GM18519 (cell line): ENCODE measurements at regions not wholly inside any gene's neighbourhood (a gene's known extent, or its start where the extent isn't known, plus 50 kb on each side); places are given as distances from the start of the nearest gene placed in this dataset.
"Not testable (repeated sequence)": the region's sequence is repeated elsewhere in the genome, so short reads cannot be mapped to it uniquely, and the experiment has no call there.

Source experiments
- ATAC-seq: cut with Tn5 transposase; IDR thresholded peaks from one replicate; pipeline ENCODE4 v1.9.1; 2021; ENCODE audit warnings: mild to moderate bottlenecking, moderate library complexity; ENCODE audit not compliant: unreplicated experiment, low FRiP score

DNA sequence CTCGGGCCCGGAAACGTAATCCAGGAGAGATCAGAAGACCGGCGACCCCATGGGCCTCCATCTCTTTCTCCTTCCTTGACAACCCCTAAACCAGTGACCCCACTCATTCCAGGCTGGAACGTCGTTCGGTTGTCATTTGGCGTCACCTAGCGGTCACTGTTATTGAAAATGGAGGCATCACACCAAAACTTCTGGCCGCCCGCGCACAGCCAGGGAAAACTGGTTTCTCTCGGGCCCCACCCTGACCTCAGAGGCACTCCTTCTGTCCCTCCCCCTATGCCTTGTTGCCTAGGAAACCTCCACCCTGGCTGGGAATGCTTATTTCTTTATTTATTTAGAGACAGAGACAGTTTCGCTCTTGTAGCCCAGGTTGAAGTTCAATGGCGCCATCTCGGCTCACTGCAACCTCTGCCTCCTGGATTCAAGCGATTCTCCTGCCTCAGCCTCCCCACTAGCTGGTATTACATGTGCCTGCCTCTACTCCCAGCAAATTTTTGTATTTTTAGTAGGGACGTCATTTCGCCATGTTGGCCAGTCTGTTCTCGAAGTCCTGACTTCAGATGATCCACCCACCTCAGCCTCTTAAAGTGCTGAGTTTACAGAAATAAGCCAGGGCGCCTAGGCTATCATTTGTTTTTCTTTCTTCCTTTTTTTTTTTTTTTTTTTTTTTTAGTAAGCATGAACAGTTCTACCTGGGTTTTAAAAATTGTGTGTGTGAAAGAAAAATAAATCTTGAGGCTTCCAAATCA is 2144.1 kb upstream of the TPTE start:
- peak; percentile 60 for ATAC-seq

DNA sequence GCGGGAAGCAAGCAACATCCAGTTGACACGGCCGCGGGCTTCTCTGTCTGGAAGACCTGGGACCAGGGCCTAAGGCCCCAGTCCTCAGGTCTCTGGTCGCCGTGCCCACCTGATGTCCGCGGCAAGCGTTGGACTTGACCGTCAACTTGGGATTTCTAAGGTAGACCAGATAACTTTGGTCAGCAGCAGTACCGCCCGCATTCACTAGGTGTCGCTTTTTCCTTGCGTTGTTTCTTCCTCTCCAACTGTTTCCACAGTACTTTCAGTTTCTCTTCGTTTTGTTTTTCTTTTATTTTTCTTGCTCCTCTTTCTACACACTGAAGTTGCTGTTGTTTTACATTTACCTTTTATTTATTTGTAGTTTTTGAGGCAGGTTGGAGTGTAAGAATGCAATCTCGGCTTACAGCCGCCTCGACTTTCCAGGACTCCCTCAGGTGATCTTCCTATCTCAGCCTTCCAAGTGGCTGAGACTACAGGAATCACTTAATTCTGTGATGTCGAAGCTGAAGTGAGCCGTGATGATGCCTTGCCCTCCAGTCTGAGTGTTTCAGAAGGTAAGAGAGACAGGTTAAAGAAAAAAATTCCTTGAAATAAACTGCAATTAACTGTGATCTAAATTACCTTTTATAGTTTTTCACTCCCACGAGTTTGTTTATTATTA is 2140.8 kb upstream of the TPTE start:
- peak; percentile 40 for ATAC-seq

DNA sequence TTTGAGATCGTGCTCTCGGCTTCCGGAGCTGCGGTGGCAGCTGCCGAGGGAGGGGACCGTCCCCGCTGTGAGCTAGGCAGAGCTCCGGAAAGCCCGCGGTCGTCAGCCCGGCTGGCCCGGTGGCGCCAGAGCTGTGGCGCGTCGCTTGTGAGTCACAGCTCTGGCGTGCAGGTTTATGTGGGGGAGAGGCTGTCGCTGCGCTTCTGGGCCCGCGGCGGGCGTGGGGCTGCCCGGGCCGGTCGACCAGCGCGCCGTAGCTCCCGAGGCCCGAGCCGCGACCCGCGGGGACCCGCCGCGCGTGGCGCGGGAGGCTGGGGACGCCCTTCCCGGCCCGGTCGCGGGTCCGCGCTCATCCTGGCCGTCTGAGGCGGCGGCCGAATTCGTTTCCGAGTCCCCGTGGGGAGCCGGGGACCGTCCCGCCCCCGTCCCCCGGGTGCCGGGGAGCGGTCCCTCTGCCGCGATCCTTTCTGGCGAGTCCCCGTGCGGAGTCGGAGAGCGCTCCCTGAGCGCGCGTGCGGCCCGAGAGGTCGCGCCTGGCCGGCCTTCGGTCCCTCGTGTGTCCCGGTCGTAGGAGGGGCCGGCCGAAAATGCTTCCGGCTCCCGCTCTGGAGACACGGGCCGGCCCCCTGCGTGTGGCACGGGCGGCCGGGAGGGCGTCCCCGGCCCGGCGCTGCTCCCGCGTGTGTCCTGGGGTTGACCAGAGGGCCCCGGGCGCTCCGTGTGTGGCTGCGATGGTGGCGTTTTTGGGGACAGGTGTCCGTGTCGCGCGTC is 2133.0 kb upstream of the TPTE start:
- ATAC-seq = not testable (repeated sequence)

DNA sequence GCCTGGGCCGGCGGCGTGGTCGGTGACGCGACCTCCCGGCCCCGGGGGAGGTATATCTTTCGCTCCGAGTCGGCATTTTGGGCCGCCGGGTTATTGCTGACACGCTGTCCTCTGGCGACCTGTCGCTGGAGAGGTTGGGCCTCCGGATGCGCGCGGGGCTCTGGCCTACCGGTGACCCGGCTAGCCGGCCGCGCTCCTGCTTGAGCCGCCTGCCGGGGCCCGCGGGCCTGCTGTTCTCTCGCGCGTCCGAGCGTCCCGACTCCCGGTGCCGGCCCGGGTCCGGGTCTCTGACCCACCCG is 2132.5 kb upstream of the TPTE start:
- not testable (repeated sequence) for ATAC-seq

DNA sequence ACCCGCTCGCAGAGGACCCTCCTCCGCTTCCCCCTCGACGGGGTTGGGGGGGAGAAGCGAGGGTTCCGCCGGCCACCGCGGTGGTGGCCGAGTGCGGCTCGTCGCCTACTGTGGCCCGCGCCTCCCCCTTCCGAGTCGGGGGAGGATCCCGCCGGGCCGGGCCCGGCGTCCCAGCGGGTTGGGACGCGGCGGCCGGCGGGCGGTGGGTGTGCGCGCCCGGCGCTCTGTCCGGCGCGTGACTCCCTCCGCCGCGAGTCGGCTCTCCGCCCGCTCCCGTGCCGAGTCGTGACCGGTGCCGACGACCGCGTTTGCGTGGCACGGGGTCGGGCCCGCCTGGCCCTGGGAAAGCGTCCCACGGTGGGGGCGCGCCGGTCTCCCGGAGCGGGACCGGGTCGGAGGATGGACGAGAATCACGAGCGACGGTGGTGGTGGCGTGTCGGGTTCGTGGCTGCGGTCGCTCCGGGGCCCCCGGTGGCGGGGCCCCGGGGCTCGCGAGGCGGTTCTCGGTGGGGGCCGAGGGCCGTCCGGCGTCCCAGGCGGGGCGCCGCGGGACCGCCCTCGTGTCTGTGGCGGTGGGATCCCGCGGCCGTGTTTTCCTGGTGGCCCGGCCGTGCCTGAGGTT is 2130.7 kb upstream of the TPTE start:
- not testable (repeated sequence) for ATAC-seq

DNA sequence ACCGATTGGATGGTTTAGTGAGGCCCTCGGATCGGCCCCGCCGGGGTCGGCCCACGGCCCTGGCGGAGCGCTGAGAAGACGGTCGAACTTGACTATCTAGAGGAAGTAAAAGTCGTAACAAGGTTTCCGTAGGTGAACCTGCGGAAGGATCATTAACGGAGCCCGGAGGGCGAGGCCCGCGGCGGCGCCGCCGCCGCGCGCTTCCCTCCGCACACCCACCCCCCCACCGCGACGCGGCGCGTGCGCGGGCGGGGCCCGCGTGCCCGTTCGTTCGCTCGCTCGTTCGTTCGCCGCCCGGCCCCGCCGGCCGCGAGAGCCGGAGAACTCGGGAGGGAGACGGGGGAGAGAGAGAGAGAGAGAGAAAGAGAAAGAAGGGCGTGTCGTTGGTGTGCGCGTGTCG is 2127.0 kb upstream of the TPTE start:
- ATAC-seq = not testable (repeated sequence)

DNA sequence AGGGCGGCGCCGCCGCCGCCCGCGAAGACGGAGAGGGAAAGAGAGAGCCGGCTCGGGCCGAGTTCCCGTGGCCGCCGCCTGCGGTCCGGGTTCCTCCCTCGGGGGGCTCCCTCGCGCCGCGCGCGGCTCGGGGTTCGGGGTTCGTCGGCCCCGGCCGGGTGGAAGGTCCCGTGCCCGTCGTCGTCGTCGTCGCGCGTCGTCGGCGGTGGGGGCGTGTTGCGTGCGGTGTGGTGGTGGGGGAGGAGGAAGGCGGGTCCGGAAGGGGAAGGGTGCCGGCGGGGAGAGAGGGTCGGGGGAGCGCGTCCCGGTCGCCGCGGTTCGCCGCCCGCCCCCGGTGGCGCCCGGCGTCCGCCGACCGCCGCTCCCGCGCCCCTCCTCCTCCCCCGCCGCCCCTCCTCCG is 2125.4 kb upstream of the TPTE start:
- not testable (repeated sequence) for ATAC-seq

DNA sequence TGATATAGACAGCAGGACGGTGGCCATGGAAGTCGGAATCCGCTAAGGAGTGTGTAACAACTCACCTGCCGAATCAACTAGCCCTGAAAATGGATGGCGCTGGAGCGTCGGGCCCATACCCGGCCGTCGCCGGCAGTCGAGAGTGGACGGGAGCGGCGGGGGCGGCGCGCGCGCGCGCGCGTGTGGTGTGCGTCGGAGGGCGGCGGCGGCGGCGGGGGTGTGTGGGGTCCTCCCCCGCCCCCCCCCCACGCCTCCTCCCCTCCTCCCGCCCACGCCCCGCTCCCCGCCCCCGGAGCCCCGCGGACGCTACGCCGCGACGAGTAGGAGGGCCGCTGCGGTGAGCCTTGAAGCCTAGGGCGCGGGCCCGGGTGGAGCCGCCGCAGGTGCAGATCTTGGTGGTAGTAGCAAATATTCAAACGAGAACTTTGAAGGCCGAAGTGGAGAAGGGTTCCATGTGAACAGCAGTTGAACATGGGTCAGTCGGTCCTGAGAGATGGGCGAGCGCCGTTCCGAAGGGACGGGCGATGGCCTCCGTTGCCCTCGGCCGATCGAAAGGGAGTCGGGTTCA is 2122.4 kb upstream of the TPTE start:
- not testable (repeated sequence) for ATAC-seq

DNA sequence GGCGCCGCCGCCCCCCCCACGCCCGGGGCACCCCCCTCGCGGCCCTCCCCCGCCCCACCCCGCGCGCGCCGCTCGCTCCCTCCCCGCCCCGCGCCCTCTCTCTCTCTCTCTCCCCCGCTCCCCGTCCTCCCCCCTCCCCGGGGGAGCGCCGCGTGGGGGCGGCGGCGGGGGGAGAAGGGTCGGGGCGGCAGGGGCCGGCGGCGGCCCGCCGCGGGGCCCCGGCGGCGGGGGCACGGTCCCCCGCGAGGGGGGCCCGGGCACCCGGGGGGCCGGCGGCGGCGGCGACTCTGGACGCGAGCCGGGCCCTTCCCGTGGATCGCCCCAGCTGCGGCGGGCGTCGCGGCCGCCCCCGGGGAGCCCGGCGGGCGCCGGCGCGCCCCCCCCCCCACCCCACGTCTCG is 2121.5 kb upstream of the TPTE start:
- not testable (repeated sequence) for ATAC-seq

DNA sequence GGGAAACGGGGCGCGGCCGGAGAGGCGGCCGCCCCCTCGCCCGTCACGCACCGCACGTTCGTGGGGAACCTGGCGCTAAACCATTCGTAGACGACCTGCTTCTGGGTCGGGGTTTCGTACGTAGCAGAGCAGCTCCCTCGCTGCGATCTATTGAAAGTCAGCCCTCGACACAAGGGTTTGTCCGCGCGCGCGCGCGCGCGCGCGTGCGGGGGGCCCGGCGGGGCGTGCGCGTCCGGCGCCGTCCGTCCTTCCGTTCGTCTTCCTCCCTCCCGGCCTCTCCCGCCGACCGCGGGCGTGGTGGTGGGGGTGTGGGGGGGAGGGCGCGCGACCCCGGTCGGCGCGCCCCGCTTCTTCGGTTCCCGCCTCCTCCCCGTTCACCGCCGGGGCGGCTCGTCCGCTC is 2119.6 kb upstream of the TPTE start:
- not testable (repeated sequence) for ATAC-seq

DNA sequence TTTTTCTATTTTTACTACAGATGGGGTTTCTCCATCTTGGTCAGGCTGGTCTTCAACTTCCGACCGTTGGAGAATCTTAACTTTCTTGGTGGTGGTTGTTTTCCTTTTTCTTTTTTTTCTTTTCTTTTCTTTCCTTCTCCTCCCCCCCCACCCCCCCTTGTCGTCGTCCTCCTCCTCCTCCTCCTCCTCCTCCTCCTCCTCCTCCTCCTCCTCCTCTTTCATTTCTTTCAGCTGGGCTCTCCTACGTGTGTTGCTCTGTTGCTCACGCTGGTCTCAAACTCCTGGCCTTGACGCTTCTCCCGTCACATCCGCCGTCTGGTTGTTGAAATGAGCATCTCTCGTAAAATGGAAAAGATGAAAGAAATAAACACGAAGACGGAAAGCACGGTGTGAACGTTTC is 2115.1 kb upstream of the TPTE start:
- ATAC-seq = not testable (repeated sequence)

DNA sequence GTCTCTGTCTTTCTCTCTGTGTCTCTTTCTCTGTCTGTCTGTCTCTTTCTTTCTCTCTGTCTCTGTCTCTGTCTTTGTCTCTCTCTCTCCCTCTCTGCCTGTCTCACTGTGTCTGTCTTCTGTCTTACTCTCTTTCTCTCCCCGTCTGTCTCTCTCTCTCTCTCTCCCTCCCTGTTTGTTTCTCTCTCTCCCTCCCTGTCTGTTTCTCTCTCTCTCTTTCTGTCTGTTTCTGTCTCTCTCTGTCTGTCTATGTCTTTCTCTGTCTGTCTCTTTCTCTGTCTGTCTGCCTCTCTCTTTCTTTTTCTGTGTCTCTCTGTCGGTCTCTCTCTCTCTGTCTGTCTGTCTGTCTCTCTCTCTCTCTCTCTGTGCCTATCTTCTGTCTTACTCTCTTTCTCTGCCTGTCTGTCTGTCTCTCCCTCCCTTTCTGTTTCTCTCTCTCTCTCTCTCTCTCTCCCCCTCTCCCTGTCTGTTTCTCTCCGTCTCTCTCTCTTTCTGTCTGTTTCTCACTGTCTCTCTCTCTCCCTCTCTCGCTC is 2110.2 kb upstream of the TPTE start:
- not testable (repeated sequence) for ATAC-seq

DNA sequence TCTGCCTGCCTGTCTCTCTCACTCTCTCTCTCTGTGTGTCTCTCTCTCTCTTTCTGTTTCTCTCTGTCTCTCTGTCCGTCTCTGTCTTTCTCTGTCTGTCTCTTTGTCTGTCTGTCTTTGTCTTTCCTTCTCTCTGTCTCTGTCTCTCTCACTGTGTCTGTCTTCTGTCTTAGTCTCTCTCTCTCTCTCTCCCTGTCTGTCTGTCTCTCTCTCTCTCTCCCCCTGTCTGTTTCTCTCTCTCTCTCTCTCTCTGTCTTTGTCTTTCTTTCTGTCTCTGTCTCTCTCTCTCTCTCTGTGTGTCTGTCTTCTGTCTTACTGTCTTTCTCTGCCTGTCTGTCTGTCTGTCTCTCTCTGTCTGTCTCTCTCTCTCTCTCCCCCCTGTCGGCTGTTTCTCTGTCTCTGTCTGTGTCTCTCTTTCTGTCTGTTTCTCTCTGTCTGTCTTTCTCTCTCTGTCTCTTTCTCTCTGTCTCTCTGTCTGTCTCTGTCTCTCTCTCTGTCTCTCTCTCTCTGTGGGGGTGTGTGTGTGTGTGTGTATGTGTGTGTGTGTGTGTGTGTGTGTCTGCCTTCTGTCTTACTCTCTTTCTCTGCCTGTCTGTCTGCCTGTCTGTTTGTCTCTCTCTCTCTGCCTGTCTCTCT is 2101.3 kb upstream of the TPTE start:
- peak; percentile 78 for ATAC-seq

DNA sequence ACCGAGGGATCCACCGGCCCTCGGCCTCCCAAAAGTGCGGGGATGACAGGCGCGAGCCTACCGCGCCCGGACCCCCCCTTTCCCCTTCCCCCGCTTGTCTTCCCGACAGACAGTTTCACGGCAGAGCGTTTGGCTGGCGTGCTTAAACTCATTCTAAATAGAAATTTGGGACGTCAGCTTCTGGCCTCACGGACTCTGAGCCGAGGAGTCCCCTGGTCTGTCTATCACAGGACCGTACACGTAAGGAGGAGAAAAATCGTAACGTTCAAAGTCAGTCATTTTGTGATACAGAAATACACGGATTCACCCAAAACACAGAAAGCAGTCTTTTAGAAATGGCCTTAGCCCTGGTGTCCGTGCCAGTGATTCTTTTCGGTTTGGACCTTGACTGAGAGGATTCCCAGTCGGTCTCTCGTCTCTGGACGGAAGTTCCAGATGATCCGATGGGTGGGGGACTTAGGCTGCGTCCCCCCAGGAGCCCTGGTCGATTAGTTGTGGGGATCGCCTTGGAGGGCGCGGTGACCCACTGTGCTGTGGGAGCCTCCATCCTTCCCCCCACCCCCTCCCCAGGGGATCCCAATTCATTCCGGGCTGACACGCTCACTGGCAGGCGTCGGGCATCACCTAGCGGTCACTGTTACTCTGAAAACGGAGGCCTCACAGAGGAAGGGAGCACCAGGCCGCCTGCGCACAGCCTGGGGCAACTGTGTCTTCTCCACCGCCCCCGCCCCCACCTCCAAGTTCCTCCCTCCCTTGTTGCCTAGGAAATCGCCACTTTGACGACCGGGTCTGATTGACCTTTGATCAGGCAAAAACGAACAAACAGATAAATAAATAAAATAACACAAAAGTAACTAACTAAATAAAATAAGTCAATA is 2093.4 kb upstream of the TPTE start:
- peak; percentile 41 for ATAC-seq

DNA sequence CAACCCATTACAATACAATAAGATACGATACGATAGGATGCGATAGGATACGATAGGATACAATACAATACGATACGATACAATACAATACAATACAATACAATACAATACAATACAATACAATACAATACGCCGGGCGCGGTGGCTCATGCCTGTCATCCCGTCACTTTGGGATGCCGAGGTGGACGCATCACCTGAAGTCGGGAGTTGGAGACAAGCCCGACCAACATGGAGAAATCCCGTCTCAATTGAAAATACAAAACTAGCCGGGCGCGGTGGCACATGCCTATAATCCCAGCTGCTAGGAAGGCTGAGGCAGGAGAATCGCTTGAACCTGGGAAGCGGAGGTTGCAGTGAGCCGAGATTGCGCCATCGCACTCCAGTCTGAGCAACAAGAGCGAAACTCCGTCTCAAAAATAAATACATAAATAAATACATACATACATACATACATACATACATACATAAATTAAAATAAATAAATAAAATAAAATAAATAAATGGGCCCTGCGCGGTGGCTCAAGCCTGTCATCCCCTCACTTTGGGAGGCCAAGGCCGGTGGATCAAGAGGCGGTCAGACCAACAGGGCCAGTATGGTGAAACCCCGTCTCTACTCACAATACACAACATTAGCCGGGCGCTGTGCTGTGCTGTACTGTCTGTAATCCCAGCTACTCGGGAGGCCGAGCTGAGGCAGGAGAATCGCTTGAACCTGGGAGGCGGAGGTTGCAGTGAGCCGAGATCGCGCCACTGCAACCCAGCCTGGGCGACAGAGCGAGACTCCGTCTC is 2092.5 kb upstream of the TPTE start:
- ATAC-seq = peak; percentile 65

DNA sequence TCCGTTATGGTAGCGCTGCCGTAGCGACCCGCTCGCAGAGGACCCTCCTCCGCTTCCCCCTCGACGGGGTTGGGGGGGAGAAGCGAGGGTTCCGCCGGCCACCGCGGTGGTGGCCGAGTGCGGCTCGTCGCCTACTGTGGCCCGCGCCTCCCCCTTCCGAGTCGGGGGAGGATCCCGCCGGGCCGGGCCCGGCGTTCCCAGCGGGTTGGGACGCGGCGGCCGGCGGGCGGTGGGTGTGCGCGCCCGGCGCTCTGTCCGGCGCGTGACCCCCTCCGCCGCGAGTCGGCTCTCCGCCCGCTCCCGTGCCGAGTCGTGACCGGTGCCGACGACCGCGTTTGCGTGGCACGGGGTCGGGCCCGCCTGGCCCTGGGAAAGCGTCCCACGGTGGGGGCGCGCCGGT is 2086.7 kb upstream of the TPTE start:
- ATAC-seq = not testable (repeated sequence)

DNA sequence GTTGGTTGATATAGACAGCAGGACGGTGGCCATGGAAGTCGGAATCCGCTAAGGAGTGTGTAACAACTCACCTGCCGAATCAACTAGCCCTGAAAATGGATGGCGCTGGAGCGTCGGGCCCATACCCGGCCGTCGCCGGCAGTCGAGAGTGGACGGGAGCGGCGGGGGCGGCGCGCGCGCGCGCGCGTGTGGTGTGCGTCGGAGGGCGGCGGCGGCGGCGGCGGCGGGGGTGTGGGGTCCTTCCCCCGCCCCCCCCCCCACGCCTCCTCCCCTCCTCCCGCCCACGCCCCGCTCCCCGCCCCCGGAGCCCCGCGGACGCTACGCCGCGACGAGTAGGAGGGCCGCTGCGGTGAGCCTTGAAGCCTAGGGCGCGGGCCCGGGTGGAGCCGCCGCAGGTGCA is 2078.3 kb upstream of the TPTE start:
- not testable (repeated sequence) for ATAC-seq

DNA sequence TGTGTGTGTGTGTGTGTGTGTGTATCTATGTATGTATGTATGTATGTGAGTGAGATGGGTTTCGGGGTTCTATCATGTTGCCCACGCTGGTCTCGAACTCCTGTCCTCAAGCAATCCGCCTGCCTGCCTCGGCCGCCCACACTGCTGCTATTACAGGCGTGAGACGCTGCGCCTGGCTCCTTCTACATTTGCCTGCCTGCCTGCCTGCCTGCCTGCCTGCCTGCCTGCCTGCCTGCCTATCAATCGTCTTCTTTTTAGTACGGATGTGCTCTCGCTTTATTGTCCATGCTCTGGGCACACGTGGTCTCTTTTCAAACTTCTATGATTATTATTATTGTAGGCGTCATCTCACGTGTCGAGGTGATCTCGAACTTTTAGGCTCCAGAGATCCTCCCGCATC is 2071.6 kb upstream of the TPTE start:
- not testable (repeated sequence) for ATAC-seq
